Omental fat pad (tissue), 3 donors: ENCODE measurements at regions not wholly inside any gene's neighbourhood (a gene's known extent, or its start where the extent isn't known, plus 50 kb on each side); places are given as distances from the start of the nearest gene placed in this dataset.

Experiments used
- ATAC-seq: fragments of 150-250 bp; one replicate; pipeline ENCODE4 v1.9.1; 2016; ENCODE audit warnings: mild to moderate bottlenecking, moderate library complexity; ENCODE audit not compliant: low FRiP score
- DNase-seq: peaks from one replicate; pipeline ENCODE4 v3.0.0-alpha.2; 2019; ENCODE audit warnings: low spot score
- TF ChIP-seq, protein P1 (sequence below), 3 donors: fragments of 450-650 bp; IDR thresholded peaks; one replicate each; pipeline ENCODE4 v1.5.1; 2016 to 2017; ENCODE audit warnings: antibody characterized with exemption in 3 of 3, mild to moderate bottlenecking in 3 of 3, moderate library complexity in 2 of 3

DNA sequence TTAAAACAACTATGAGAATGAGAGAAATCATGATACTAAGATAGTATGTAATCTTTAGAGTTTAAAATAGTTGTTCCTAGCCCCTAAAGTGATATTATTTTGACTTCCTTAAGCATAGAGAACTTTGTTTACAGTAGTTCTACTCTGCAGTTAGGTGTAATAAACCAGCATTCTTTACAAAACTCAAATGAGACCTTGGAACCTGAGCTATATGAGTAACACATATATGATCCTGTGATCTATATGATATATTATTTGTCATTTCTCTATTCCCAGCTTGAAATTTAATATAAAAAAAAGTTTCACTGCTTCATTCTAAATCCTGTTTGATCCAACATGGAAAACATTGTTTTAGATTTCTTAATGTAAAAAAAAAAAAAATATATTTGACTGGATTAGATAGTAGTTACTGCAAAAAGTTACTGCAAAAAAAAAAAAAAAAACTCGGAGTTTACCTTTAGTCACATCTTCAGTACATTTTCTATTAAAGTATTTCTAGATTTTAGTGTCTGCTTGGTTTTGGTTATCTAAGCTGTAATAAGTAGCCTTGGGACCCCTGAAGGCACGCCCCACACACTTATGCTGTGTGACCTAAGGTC is 463.8 kb downstream of the USP25 start:
- DNase-seq (no peak), ATAC-seq (no peak)
- TF ChIP-seq, protein P1, sequence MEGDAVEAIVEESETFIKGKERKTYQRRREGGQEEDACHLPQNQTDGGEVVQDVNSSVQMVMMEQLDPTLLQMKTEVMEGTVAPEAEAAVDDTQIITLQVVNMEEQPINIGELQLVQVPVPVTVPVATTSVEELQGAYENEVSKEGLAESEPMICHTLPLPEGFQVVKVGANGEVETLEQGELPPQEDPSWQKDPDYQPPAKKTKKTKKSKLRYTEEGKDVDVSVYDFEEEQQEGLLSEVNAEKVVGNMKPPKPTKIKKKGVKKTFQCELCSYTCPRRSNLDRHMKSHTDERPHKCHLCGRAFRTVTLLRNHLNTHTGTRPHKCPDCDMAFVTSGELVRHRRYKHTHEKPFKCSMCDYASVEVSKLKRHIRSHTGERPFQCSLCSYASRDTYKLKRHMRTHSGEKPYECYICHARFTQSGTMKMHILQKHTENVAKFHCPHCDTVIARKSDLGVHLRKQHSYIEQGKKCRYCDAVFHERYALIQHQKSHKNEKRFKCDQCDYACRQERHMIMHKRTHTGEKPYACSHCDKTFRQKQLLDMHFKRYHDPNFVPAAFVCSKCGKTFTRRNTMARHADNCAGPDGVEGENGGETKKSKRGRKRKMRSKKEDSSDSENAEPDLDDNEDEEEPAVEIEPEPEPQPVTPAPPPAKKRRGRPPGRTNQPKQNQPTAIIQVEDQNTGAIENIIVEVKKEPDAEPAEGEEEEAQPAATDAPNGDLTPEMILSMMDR (IDR thresholded peaks at IDR 0.05), result no peak

DNA sequence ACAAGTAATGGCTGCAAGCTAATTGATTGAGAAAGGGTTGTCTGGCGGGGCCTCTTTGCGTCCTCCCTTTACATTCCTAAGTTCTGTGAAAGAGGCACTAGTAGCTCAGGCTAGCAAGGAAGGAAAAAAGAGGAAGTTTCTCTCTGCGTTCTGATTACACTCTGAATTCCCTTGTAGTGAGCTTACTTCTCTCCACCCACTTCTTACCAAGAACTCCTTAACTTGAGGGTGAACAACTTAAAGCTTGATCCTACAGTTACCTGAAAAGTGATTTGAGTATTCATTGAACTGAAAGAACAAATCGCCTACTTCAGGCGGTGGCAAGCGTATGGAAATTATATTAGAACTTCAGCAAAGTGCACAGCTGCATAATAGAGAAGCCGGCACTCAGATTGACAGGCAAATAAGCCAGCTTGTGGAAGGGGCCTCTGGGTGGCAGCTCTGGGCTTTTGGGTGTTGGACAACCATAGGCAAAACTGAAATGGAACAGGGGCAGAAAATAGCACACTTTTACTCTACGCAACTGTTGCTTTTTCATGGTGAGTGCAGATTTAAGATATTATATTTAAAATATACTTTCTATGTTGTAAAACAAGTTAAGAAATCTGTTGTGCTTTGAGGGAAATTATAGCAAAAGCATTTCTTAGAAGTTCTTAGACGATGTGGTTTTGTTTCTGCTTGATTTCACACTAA is 464.5 kb downstream of the USP25 start:
- TF ChIP-seq, protein P1 (IDR thresholded peaks at IDR 0.05), result no peak
- ATAC-seq (peak; percentile 84), DNase-seq (no peak)

DNA sequence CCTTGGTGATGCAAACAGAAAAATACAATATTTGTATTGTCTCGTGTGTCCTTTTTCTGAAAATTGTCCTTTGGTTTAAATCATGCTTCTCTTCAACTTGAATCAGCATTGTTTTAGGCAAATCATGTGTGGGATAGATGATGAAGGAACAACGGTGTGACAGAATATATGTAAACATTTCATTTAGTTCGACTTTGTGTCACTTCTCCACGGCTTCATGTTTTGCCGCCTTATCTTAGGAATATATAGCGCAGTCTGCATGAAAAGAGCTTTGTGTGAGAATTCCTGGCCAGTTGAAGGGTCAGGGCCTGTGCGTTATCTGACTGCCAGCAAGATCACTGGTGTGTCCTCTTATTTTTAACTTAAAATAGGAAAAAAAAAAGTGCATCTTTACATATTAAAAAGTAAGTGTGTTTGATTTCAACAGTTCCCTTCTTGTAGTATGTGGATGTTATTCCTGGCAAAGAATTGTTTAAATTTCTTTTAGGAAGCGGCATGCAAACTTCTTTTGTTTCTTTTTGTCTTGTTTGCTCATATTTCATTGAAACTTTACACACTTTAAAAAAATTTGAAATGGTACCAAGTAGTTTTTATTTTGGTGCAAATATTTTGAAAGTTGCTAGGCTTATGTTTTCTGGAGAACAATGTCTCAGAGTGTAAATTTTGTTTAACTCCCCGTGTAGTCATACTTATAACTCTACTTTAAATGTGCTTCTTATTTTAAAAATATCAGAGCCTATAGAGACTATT is 465.2 kb downstream of the USP25 start:
- TF ChIP-seq, protein P1 (IDR thresholded peaks at IDR 0.05), result no peak
- DNase-seq (no peak), ATAC-seq (no peak)

DNA sequence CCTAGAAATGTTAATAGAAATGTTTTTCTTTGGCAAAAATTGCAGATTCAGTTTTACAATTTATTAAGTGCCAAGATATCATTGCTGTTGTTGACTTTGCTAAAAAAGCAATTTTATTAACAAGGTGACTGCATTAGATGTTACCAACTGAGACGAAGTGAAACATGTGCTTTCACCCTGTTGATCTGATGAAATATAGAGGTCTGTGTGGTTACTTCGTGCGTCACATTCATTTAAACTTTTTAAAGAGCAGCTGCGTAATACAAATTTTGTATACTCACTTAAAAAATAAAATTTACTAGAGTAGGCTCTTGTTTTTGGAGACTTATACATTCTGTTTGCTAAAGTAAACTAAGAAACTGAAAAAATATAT is 465.7 kb downstream of the USP25 start:
- ATAC-seq (no peak), DNase-seq (no peak)
- TF ChIP-seq, protein P1 (IDR thresholded peaks at IDR 0.05), result no peak

DNA sequence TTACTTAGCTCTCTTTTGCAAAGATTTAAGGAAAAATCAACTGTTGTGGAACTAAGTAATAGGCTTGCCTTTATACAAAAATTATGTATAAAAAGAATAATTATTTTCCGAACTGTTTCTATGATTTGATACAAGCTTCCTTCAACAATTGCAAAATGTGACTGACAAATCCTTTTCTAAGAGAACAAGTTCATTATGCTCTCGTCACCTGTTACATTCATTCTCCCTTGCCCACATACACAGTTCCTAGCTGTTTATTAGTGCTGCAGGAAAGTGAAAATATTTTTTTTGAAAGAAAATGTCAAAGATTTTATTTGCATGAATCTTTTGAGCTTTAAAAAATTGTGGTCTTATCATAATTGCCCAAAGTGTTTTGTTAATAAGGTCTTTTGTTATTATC is 466.2 kb downstream of the USP25 start:
- DNase-seq, result no peak

GRCh38 chr21:16198546-16198945 is 468.8 kb downstream of the USP25 start:
- TF ChIP-seq, protein P1 (IDR thresholded peaks at IDR 0.05), result no peak
- no peak for DNase-seq
- no peak for ATAC-seq

More for the DNA sequence above, 466.2 kb downstream of the USP25 start:
- ATAC-seq, result no peak
- TF ChIP-seq, protein P1 (IDR thresholded peaks at IDR 0.05), result no peak
